GM19467 (cell line): ENCODE measurements at regions not wholly inside any gene's neighbourhood (a gene's known extent, or its start where the extent isn't known, plus 50 kb on each side); places are given as distances from the start of the nearest gene placed in this dataset.
"Not testable (repeated sequence)": the region's sequence is repeated elsewhere in the genome, so short reads cannot be mapped to it uniquely, and the experiment has no call there.

ENCODE experiments used
- ATAC-seq: cut with Tn5 transposase; IDR thresholded peaks from one replicate; pipeline ENCODE4 v1.9.1; 2021; ENCODE audit warnings: mild to moderate bottlenecking, moderate library complexity; ENCODE audit not compliant: unreplicated experiment

- ATAC-seq: no peak
These were observed 66.0 kb downstream of the KBTBD8 start for GRCh38 chr3:67064105-67064504.

- peak; percentile 86 for ATAC-seq
These were observed 69.1 kb downstream of the KBTBD8 start for GRCh38 chr3:67067251-67067650.

GRCh38 chr3:67072640-67073039 lies 74.5 kb downstream of the KBTBD8 start:
- not testable (repeated sequence) for ATAC-seq

GRCh38 chr3:67073812-67074211 lies 75.7 kb downstream of the KBTBD8 start:
- no peak for ATAC-seq

GRCh38 chr3:67075295-67075694 lies 77.2 kb downstream of the KBTBD8 start:
- ATAC-seq: no peak

GRCh38 chr3:67076607-67077006 lies 78.5 kb downstream of the KBTBD8 start:
- no peak for ATAC-seq

GRCh38 chr3:67077656-67078055 lies 79.5 kb downstream of the KBTBD8 start:
- ATAC-seq: no peak

GRCh38 chr3:67082533-67083024 lies 84.5 kb downstream of the KBTBD8 start:
- ATAC-seq: no peak

GRCh38 chr3:67083277-67083676 lies 85.2 kb downstream of the KBTBD8 start:
- ATAC-seq: peak; percentile 92

- ATAC-seq: no peak
These were observed 89.7 kb downstream of the KBTBD8 start for GRCh38 chr3:67087788-67088187.

- no peak for ATAC-seq
These were observed 92.4 kb downstream of the KBTBD8 start for GRCh38 chr3:67090474-67090873.

GRCh38 chr3:67093305-67093704 lies 95.2 kb downstream of the KBTBD8 start:
- no peak for ATAC-seq

GRCh38 chr3:67094167-67094566 lies 96.1 kb downstream of the KBTBD8 start:
- ATAC-seq: no peak

- ATAC-seq: no peak
These were observed 96.7 kb downstream of the KBTBD8 start for GRCh38 chr3:67094774-67095173.

- no peak for ATAC-seq
These were observed 106.3 kb downstream of the KBTBD8 start for GRCh38 chr3:67104388-67104787.

GRCh38 chr3:67106874-67107273 lies 108.8 kb downstream of the KBTBD8 start:
- ATAC-seq: no peak

- ATAC-seq: peak; percentile 43
These were observed 111.6 kb downstream of the KBTBD8 start for GRCh38 chr3:67109651-67110204.

- peak; percentile 93 for ATAC-seq
These were observed 115.8 kb downstream of the KBTBD8 start for GRCh38 chr3:67113802-67114407.

GRCh38 chr3:67118122-67118521 lies 120.0 kb downstream of the KBTBD8 start:
- no peak for ATAC-seq

GRCh38 chr3:67118635-67119034 lies 120.5 kb downstream of the KBTBD8 start:
- ATAC-seq: no peak

GRCh38 chr3:67123914-67124313 lies 125.8 kb downstream of the KBTBD8 start:
- no peak for ATAC-seq

GRCh38 chr3:67127254-67127653 lies 129.1 kb downstream of the KBTBD8 start:
- ATAC-seq: no peak

- ATAC-seq: no peak
These were observed 144.3 kb downstream of the KBTBD8 start for GRCh38 chr3:67142432-67142831.
